IMR-90 (cell line): ENCODE measurements at regions not wholly inside any gene's neighbourhood (a gene's known extent, or its start where the extent isn't known, plus 50 kb on each side); places are given as distances from the start of the nearest gene placed in this dataset.

Experiments
- ATAC-seq: fragments of 200-7000 bp; cut with Tn5 transposase; 2 replicates; pipeline ENCODE4 v1.9.1; 2020; ENCODE audit warnings: low read depth, mild to moderate bottlenecking, moderate library complexity
- BruUV-seq: library from RNA; stranded (reverse); fragments of 400-500 nt; replicated peaks from 2 replicates; lab custom pipeline; 2021; lab: Mats Ljungman, UMichigan
- CTCF ChIA-PET: fragments of 300-600 bp; formaldehyde crosslinking; extraction: SDS; loops from one replicate; lab custom pipeline; 2021; ENCODE audit warnings: antibody characterized with exemption; lab: Yijun Ruan, JAX
- POLR2A ChIA-PET: fragments of 300-600 bp; sonication (Branson Sonifier 250); formaldehyde crosslinking; loops from one replicate; lab custom pipeline; 2022; ENCODE audit warnings: antibody characterized with exemption; ENCODE audit not compliant: unreplicated experiment; lab: Charles Lee
- DNase-seq: peaks from one replicate; pipeline ENCODE4 v3.0.0; 2013
- H2AFZ ChIP-seq: replicated peaks from 2 replicates; pipeline ENCODE3; 2013; ENCODE audit warnings: low read length, mild to moderate bottlenecking; ENCODE audit not compliant: poor library complexity
- H2AK5ac ChIP-seq: 2 replicates; pipeline ENCODE4 v1.6.1; 2013; ENCODE audit warnings: low read depth, low read length, inconsistent platforms
- H2AK9ac ChIP-seq: replicated peaks from 2 replicates; pipeline ENCODE3; 2013; ENCODE audit warnings: mild to moderate bottlenecking, low read depth, low read length, moderate library complexity; ENCODE audit not compliant: poor library complexity
- H2BK120ac ChIP-seq: 2 replicates; pipeline ENCODE4 v1.6.1; 2013; ENCODE audit warnings: low read depth, low read length, inconsistent platforms
- H2BK15ac ChIP-seq: 3 replicates; pipeline ENCODE4 v1.6.1; 2013; ENCODE audit warnings: low read depth, low read length, inconsistent platforms
- H2BK20ac ChIP-seq: 2 replicates; pipeline ENCODE4 v1.6.1; 2013; ENCODE audit warnings: low read depth, mild to moderate bottlenecking, inconsistent platforms, low read length, moderate library complexity
- H2BK5ac ChIP-seq: 2 replicates; pipeline ENCODE4 v1.6.1; 2013; ENCODE audit warnings: mild to moderate bottlenecking, low read depth, low read length, inconsistent platforms; ENCODE audit not compliant: poor library complexity, severe bottlenecking
- H3K14ac ChIP-seq: replicated peaks from 2 replicates; pipeline ENCODE4 v1.6.1; 2013; ENCODE audit warnings: low read depth, low read length, inconsistent platforms
- H3K18ac ChIP-seq: 2 replicates; pipeline ENCODE4 v1.6.1; 2013; ENCODE audit warnings: low read depth, low read length, control low read depth
- H3K23ac ChIP-seq: 2 replicates; pipeline ENCODE4 v1.6.1; 2013; ENCODE audit warnings: low read depth, low read length, inconsistent platforms
- H3K27ac ChIP-seq: 2 replicates; pipeline ENCODE4 v1.5.1; 2013; ENCODE audit warnings: mild to moderate bottlenecking, control low read depth, low read length; ENCODE audit not compliant: insufficient read depth
- H3K27me3 ChIP-seq: 2 replicates; pipeline ENCODE4 v1.6.1; 2013; ENCODE audit warnings: low read length; ENCODE audit not compliant: control insufficient read depth, insufficient read depth
- H3K36me3 ChIP-seq: 2 replicates; pipeline ENCODE4 v1.6.1; 2013; ENCODE audit warnings: low read length, mixed read lengths; ENCODE audit not compliant: control insufficient read depth, insufficient read depth
- H3K4ac ChIP-seq: 2 replicates; pipeline ENCODE4 v1.6.1; 2013; ENCODE audit warnings: low read depth, low read length, inconsistent platforms
- H3K4me1 ChIP-seq: 2 replicates; pipeline ENCODE4 v1.6.1; 2013; ENCODE audit warnings: low read length, mixed read lengths; ENCODE audit not compliant: control insufficient read depth, insufficient read depth
- H3K4me2 ChIP-seq: 2 replicates; pipeline ENCODE4 v1.6.1; 2013; ENCODE audit warnings: low read depth, mild to moderate bottlenecking, control low read depth, low read length, moderate library complexity
- H3K4me3 ChIP-seq: 2 replicates; pipeline ENCODE4 v1.5.1; 2013; ENCODE audit warnings: low read depth, mild to moderate bottlenecking, control low read depth, low read length, moderate library complexity; ENCODE audit not compliant: insufficient read depth
- H3K56ac ChIP-seq: 2 replicates; pipeline ENCODE4 v1.6.1; 2013; ENCODE audit warnings: low read length, inconsistent platforms; ENCODE audit not compliant: insufficient read depth; ENCODE audit errors: extremely low read depth
- H3K79me1 ChIP-seq, 2 experiments: 2 replicates each; pipeline ENCODE4 v1.6.1; 2013; ENCODE audit warnings: low read length in 2 of 2, inconsistent platforms in 1 of 2, low read depth in 1 of 2
- H3K9ac ChIP-seq: 2 replicates; pipeline ENCODE4 v1.6.1; 2013; ENCODE audit warnings: low read depth, low read length, control low read depth
- H3K9me1 ChIP-seq: 2 replicates; pipeline ENCODE4 v1.6.1; 2013; ENCODE audit warnings: low read length, inconsistent platforms; ENCODE audit not compliant: insufficient read depth
- H3K9me3 ChIP-seq: 2 replicates; pipeline ENCODE4 v1.6.1; 2013; ENCODE audit warnings: low read length; ENCODE audit not compliant: control insufficient read depth, insufficient read depth
- H4K20me1 ChIP-seq: 2 replicates; pipeline ENCODE4 v1.6.1; 2013; ENCODE audit warnings: low read length, inconsistent platforms; ENCODE audit not compliant: insufficient read depth
- H4K5ac ChIP-seq: 2 replicates; pipeline ENCODE4 v1.6.1; 2013; ENCODE audit warnings: mild to moderate bottlenecking, low read depth, low read length, control low read depth
- H4K8ac ChIP-seq, 2 experiments: 2 replicates each; pipeline ENCODE4 v1.6.1; 2013; ENCODE audit warnings: low read depth in 2 of 2, low read length in 2 of 2, control low read depth in 1 of 2, inconsistent platforms in 1 of 2
- H4K91ac ChIP-seq: 2 replicates; pipeline ENCODE4 v1.6.1; 2013; ENCODE audit warnings: low read depth, low read length, inconsistent platforms; ENCODE audit not compliant: insufficient read depth
- BHLHE40 ChIP-seq: fragments of 150-350 bp; IDR thresholded peaks from 2 replicates; pipeline ENCODE4 v1.6.1; 2016; ENCODE audit warnings: mild to moderate bottlenecking, low read depth, low read length
- CEBPB ChIP-seq: IDR thresholded peaks from 2 replicates; pipeline ENCODE4 v1.6.1; 2012; ENCODE audit warnings: low read depth, low read length, improper control_type of control experiment
- CHD1 ChIP-seq: IDR thresholded peaks from 2 replicates; pipeline ENCODE4 v1.6.1; 2012; ENCODE audit warnings: low read depth, low read length, improper control_type of control experiment
- FOS ChIP-seq: fragments of 150-350 bp; IDR thresholded peaks from 2 replicates; pipeline ENCODE4 v1.6.1; 2016; ENCODE audit warnings: low read depth, low read length
- MAFK ChIP-seq: IDR thresholded peaks from 2 replicates; pipeline ENCODE4 v1.6.1; 2012; ENCODE audit warnings: low read depth, low read length, improper control_type of control experiment
- MAZ ChIP-seq: IDR thresholded peaks from 2 replicates; pipeline ENCODE4 v1.6.1; 2012; ENCODE audit warnings: low read depth, mild to moderate bottlenecking, low read length, improper control_type of control experiment, moderate library complexity, borderline replicate concordance
- MXI1 ChIP-seq: IDR thresholded peaks from 2 replicates; pipeline ENCODE4 v1.6.1; 2012; ENCODE audit warnings: low read depth, mild to moderate bottlenecking, low read length, moderate library complexity, borderline replicate concordance
- NFE2L2 ChIP-seq: fragments of 150-350 bp; IDR thresholded peaks from 2 replicates; pipeline ENCODE4 v1.6.1; 2016; ENCODE audit warnings: low read depth, mild to moderate bottlenecking, low read length
- POLR2A ChIP-seq: IDR thresholded peaks from 2 replicates; pipeline ENCODE4 v1.6.1; 2012; ENCODE audit warnings: mild to moderate bottlenecking, low read depth, low read length
- RAD21 ChIP-seq: IDR thresholded peaks from 2 replicates; pipeline ENCODE4 v1.6.1; 2012; ENCODE audit warnings: low read length, improper control_type of control experiment
- RCOR1 ChIP-seq: IDR thresholded peaks from 2 replicates; pipeline ENCODE4 v1.6.1; 2012; ENCODE audit warnings: mild to moderate bottlenecking, low read length, improper control_type of control experiment; ENCODE audit not compliant: insufficient replicate concordance
- RFX5 ChIP-seq: IDR thresholded peaks from 2 replicates; pipeline ENCODE4 v1.8.0; 2012; ENCODE audit warnings: low read depth, mild to moderate bottlenecking, low read length, moderate library complexity
- SMC3 ChIP-seq: fragments of 150-350 bp; IDR thresholded peaks from 2 replicates; pipeline ENCODE4 v1.6.1; 2016; ENCODE audit warnings: low read depth, mild to moderate bottlenecking, antibody characterized with exemption, low read length, moderate library complexity
- WGBS, 2 experiments: methylation state at CpG; one replicate each; pipeline versions ENCODE4 v1.1.5 to v1.1.7; 2013; ENCODE audit warnings: missing lambda C conversion rate in 2 of 2; ENCODE audit not compliant: insufficient read length in 1 of 2; ENCODE audit errors: extremely low coverage in 2 of 2; 5-methylcytosine and 5-hydroxymethylcytosine counted together
- dilution Hi-C: fragments of 300-500 bp; cut with HindIII; formaldehyde crosslinking; loops from one replicate; pipeline ENCODE4 v1.14.3; 2018; ENCODE audit warnings: low sequenced_read_pairs; ENCODE audit not compliant: unreplicated experiment
- in situ Hi-C: fragments of 300-500 bp; cut with MboI; formaldehyde crosslinking; loops from 3 replicates; pipeline ENCODE4 v1.14.3; 2019; ENCODE audit warnings: low sequenced_read_pairs, inconsistent platforms, mixed read lengths
- intact Hi-C: fragments of 100-400 bp; cut with micrococcal nuclease; formaldehyde crosslinking; loops from 2 replicates; pipeline ENCODE4 v1.10.0; 2022
- TF ChIP-seq, protein P1 (sequence below): conservative IDR thresholded peaks from 2 replicates; pipeline ENCODE4 v1.5.1; 2012; ENCODE audit warnings: mild to moderate bottlenecking, low read depth, low read length, improper control_type of control experiment
- TF ChIP-seq, protein P2 (sequence below): fragments of 150-350 bp; IDR thresholded peaks from 2 replicates; pipeline ENCODE4 v1.6.1; 2017; ENCODE audit warnings: mild to moderate bottlenecking, antibody characterized with exemption, low read length, low read depth
- TF ChIP-seq, protein P3 (sequence below): fragments of 150-350 bp; IDR thresholded peaks from 2 replicates; pipeline ENCODE4 v1.6.1; 2016; ENCODE audit warnings: low read depth, mild to moderate bottlenecking, low read length, moderate library complexity, borderline replicate concordance

DNA sequence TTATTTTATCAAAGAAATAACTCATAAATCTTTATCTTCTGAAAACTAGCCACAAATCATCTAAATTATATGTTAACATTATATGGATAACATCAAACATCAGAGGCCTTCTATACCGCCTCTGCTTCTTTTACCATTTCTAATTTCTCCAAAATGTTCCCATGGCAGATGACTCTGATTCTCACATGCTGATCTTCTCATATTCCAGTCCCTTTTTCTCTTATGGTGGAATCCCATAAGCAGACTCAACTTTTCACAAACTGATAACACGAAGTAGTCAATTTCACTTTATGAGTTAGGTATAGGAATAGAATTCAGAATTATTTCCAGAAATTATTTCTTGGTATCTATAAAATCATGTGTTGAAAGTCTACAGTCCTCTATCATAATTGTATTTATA is 212.3 kb downstream of the ENC1 start:
- H4K5ac ChIP-seq, result no peak overlapping the region
- H4K91ac ChIP-seq, result no peak overlapping the region
- peaks cover 8% of the 10 kb centered on the region for H3K27me3 ChIP-seq
- H2BK15ac ChIP-seq, result no peak overlapping the region
- H2BK20ac ChIP-seq, result no peak overlapping the region
- H2AFZ ChIP-seq, result no peak overlapping the region
- no peak overlapping the region for H3K27ac ChIP-seq
- H2BK120ac ChIP-seq, result no peak overlapping the region
- no peaks in the 10 kb centered on the region for H3K4me1 ChIP-seq
- H4K20me1 ChIP-seq, result no peaks in the 10 kb centered on the region
- intact Hi-C loops (no loop called here), in situ Hi-C loops (no loop called here), dilution Hi-C loops (no loop called here)
- no peak overlapping the region for H3K56ac ChIP-seq
- no peak overlapping the region for H3K4me3 ChIP-seq
- H2BK5ac ChIP-seq, result no peak overlapping the region
- no peaks in the 10 kb centered on the region for H3K36me3 ChIP-seq
- no peak overlapping the region for H4K8ac ChIP-seq
- H3K9me3 ChIP-seq, result no peaks in the 10 kb centered on the region; the same call in 1 of the 2 replicates
- no peaks in the 10 kb centered on the region for H3K79me1 ChIP-seq
- H2AK5ac ChIP-seq, result no peak overlapping the region
- H3K9me1 ChIP-seq, result no peaks in the 10 kb centered on the region
- H3K4ac ChIP-seq, result no peak overlapping the region
- POLR2A ChIA-PET, result no interaction called here
- no peak overlapping the region for H3K14ac ChIP-seq
- H3K4me2 ChIP-seq, result no peak overlapping the region
- TF ChIP-seq MXI1 (no peak), RAD21 (no peak), NFE2L2 (no peak), CEBPB (no peak), SMC3 (no peak), MAFK (no peak), CHD1 (no peak), FOS (no peak), POLR2A (no peak), BHLHE40 (no peak), MAZ (no peak), RCOR1 (no peak), RFX5 (no peak)
- TF ChIP-seq, protein P1, sequence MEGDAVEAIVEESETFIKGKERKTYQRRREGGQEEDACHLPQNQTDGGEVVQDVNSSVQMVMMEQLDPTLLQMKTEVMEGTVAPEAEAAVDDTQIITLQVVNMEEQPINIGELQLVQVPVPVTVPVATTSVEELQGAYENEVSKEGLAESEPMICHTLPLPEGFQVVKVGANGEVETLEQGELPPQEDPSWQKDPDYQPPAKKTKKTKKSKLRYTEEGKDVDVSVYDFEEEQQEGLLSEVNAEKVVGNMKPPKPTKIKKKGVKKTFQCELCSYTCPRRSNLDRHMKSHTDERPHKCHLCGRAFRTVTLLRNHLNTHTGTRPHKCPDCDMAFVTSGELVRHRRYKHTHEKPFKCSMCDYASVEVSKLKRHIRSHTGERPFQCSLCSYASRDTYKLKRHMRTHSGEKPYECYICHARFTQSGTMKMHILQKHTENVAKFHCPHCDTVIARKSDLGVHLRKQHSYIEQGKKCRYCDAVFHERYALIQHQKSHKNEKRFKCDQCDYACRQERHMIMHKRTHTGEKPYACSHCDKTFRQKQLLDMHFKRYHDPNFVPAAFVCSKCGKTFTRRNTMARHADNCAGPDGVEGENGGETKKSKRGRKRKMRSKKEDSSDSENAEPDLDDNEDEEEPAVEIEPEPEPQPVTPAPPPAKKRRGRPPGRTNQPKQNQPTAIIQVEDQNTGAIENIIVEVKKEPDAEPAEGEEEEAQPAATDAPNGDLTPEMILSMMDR, result no peak
- TF ChIP-seq, protein P2, sequence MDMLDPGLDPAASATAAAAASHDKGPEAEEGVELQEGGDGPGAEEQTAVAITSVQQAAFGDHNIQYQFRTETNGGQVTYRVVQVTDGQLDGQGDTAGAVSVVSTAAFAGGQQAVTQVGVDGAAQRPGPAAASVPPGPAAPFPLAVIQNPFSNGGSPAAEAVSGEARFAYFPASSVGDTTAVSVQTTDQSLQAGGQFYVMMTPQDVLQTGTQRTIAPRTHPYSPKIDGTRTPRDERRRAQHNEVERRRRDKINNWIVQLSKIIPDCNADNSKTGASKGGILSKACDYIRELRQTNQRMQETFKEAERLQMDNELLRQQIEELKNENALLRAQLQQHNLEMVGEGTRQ, result no peak
- TF ChIP-seq, protein P3, sequence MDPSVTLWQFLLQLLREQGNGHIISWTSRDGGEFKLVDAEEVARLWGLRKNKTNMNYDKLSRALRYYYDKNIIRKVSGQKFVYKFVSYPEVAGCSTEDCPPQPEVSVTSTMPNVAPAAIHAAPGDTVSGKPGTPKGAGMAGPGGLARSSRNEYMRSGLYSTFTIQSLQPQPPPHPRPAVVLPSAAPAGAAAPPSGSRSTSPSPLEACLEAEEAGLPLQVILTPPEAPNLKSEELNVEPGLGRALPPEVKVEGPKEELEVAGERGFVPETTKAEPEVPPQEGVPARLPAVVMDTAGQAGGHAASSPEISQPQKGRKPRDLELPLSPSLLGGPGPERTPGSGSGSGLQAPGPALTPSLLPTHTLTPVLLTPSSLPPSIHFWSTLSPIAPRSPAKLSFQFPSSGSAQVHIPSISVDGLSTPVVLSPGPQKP, result no peak
- no peak overlapping the region for H3K9ac ChIP-seq
- DNase-seq (no peak), ATAC-seq (no peak)
- no peak overlapping the region for H3K23ac ChIP-seq
- no peak overlapping the region for H3K18ac ChIP-seq
- CTCF ChIA-PET, result no interaction called here
- no peak overlapping the region for H2AK9ac ChIP-seq
- BruUV-seq, result no TSS peak
- no CpG with 5 or more reads among the region's 2 CpGs for WGBS, 2 experiments
